Keratinocyte (primary cell): ENCODE measurements at regions not wholly inside any gene's neighbourhood (a gene's known extent, or its start where the extent isn't known, plus 50 kb on each side); places are given as distances from the start of the nearest gene placed in this dataset.

ENCODE experiments used
- CTCF ChIP-seq, 3 experiments: IDR thresholded peaks in 1 of 3; conservative IDR thresholded peaks in 1 of 3; optimal IDR thresholded peaks in 1 of 3; 2 replicates in 2 of 3; 3 replicates in 1 of 3; pipeline versions ENCODE3 to v1.5.1; 2011; ENCODE audit warnings: low read length in 3 of 3, mild to moderate bottlenecking in 3 of 3, moderate library complexity in 2 of 3, control low read depth in 1 of 3, inconsistent platforms in 1 of 3; ENCODE audit not compliant: insufficient read depth in 2 of 3; ENCODE audit errors: extremely low read depth in 1 of 3
- EZH2 ChIP-seq: IDR thresholded peaks from one replicate; pipeline ENCODE4 v1.6.1; 2012; ENCODE audit warnings: inconsistent platforms, mild to moderate bottlenecking, low read length, moderate library complexity

DNA sequence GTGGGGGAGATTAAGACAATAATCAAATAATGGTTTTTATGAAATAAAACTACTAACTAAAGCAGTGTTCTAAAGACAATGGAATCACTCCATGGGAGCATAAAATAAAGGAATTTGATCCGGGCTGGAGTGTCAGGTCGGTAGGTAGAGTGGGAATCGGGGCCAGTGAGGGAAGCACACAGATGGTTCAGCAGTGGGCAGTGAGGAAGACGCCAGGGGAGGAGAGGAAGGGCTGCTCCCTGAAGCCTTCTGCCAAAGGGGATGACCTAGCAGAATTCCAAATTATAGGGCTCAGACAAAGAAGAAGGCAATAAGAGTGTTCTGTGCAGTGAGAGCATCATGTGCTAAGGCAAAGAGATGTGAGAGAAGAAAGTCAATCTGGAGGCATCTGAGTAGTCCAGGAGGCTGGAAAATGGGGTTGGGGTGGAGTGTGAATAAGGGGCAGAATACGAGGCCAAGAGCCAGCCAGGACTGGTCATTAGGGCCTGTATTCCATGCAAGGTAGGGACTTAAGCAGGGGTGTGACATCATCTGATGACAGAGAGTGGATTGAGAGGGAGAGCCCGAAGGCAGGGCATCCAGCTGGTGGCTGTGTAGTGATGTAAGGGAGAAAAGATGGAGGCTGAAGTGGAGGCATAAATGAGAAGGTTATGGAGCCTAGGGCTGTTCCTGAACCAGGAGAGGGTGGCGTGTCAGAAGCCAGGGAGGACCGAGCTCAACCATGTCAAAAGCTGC lies 137.6 kb downstream of the COPRS start:
- no peak for TF ChIP-seq CTCF (optimal IDR thresholded peaks at IDR 0.05 in 1 of 3, IDR thresholded peaks at IDR 0.05 in 1 of 3, conservative IDR thresholded peaks at IDR 0.05 in 1 of 3; ENCODE audit: extremely low read depth in 1 of 3, insufficient read depth in 2 of 3, low read length in 3 of 3)
- no peak for TF ChIP-seq EZH2
